Middle frontal gyrus (tissue), 1 donor: ENCODE measurements at regions not wholly inside any gene's neighbourhood (a gene's known extent, or its start where the extent isn't known, plus 50 kb on each side); places are given as distances from the start of the nearest gene placed in this dataset.
"Not testable (repeated sequence)": the region's sequence is repeated elsewhere in the genome, so short reads cannot be mapped to it uniquely, and the experiment has no call there.

Experiments used
- DNase-seq: peaks from one replicate; pipeline ENCODE4 v3.0.0-alpha.2; 2015; ENCODE audit warnings: low spot score; ENCODE audit errors: extremely low spot score

- no peak for DNase-seq
Observed at GRCh38 chr12:111249018-111249370, 119.9 kb downstream of the PHETA1 start.

DNA sequence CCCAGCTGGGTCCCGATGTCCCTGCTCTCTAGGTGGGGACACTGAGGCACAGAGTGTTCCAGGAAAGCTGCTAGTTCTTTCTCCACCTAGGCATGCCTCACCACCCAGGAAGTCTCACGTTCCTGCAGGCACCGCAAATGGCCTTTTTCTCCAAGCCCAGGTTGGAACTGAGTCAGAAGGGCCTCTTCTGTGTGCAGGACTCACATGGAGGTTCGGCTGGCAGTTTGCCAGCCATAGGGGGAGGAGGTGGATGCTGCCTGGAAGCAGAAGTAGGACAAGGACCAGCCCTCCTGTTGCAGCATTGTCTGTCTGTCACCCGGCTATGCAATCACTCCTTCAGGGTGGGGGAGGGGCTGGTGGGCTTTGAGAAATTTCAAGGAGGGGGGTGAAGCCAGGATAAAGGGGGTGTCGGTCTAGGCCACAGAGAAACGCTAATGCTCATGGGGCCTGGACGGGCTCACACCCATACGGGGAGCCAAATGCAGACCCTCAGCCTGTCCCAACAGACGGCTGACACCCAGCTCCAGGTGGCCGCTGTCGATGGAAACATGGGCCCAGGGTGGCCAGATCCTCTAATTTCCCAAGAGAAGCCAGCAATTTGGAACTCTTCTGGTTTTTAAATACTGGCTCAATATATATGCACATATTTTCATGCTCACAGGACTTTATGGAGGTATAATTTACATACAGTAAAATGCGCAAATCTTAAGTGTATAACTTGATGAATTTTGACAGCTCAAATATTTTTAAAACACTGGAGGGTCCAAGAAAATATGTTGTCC lies 120.5 kb downstream of the PHETA1 start:
- no peak for DNase-seq

- no peak for DNase-seq
Observed at GRCh38 chr12:111247083-111247783, 121.7 kb downstream of the PHETA1 start.

GRCh38 chr12:111246477-111247011 lies 122.4 kb downstream of the PHETA1 start:
- DNase-seq: no peak

GRCh38 chr12:111245701-111246476 lies 123.0 kb downstream of the PHETA1 start:
- DNase-seq: no peak

DNA sequence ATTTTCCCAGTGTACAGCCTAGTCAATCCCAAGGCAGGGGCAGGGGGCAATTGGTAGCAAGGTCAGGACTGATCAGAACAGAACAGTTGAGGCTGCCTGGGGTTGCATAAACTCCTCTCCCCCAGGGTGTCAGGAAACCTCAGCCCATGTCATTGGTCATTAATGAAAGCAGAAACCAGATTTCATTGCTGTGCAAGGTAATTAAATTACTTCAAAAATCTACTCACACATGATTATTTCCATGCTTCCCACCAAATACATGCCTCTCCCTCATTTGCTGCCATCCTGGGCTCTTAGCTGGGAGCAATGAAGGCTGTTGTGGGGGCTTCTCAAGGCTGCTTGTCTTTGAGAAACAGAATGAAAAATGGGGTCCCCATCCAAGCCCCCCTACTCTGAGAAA lies 124.2 kb downstream of the PHETA1 start:
- DNase-seq: no peak

DNA sequence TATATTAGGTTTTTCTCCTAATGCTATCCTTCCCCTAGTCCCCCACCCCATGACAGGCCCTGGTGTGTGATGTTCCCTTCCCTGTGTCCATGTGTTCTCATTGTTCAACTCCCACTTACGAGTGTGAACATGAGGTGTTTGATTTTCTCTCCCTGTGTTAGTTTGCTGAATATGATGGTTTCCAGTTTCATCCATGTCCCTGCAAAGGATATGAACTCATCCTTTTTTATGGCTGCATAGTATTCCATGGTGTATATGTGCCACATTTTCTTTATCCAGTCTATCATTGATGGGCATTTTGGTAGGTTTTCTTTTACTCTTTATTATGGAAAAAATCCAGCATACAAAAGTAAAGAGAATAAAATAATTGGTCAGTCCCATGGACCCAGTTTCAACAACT lies 126.1 kb downstream of the PHETA1 start:
- not testable (repeated sequence) for DNase-seq

DNA sequence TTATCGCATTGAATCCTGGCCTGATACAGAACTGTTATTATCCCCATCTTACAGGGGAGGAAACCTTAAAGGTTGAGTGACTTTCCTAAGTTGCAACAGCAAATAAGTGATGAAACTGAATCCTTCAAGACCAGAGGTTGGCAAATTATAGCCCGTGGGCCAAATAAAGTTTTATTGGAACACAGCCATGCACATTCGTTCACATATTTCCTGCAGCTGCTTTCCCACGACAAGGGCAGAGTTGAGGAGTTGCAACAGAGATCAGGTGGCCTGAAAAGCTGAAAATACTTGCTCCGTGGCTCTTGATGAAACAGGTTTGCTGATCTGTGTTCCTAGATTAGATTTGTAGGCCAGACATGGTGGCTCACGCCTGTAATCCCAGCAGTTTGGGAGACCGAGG lies 126.7 kb downstream of the PHETA1 start:
- no peak for DNase-seq

GRCh38 chr12:111240374-111240773 lies 128.5 kb downstream of the PHETA1 start:
- DNase-seq: no peak

DNA sequence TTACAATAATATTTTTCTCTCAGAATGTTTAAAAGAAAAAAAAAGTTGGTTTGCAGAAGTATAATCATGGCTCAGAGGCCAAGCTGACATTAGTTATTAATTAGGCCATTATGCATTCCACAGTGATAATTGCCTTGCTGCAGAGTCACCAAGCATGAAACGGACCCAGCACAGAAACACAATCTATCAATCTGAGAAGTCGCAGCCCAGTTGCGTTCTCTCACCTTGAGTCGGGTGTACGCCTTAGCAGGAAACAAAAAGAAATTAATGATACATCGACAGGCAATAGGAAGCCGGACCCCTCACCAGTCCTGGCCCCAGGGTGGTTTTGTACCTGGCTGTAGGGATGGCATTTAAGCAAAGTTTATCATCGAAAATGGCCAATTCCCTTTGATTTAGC lies 129.7 kb downstream of the PHETA1 start:
- DNase-seq: no peak

DNA sequence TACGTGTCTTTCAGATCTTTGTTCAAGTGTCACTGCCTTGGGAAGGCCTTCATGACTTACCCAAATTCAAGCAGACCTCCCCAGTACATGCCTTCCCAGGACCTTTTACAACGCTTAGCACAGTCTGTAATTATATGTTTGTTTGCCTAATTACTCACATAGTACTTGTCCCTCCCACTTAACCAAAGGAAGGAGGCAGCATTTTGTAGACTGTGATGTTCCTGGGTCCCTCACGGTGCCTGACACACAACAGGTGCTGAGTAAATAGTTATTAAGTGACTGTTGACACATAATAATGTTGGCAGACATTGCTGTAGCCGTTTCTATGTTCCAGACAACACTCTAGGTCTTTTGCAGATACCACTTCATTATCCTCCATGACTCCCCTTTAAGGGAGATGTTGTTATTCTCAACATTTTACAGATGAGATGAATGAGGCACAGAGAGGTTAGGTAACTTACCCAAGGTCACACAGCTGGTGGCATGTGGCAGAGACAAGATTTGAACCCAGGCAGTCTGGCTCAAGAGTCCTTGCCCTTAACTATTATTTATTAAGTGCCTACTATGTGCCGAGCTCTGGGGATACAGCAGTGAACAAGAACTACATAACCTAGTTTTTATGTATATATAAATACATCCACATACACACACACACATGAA lies 130.7 kb downstream of the PHETA1 start:
- DNase-seq: no peak

DNA sequence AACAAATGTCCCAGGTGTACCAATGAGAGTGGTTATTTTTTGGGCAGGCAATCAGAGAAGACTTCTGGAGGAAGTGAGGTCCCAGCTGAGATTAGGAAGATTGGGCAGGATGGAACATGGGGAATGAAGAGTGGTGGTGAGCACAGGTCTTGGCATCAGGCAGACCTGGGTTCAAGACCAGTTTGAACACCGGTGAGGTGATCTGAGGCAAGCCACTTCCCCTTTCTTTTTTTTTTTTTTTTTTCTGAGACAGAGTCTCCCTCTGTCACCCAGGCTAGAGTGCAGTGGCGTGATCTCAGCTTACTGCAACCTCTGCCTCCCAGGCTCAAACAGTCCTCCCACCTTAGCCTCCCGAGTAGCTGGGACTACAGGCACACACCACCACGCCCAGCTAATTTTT lies 134.4 kb downstream of the PHETA1 start:
- DNase-seq: not testable (repeated sequence)

GRCh38 chr12:111233786-111234185 lies 135.1 kb downstream of the PHETA1 start:
- DNase-seq: no peak

DNA sequence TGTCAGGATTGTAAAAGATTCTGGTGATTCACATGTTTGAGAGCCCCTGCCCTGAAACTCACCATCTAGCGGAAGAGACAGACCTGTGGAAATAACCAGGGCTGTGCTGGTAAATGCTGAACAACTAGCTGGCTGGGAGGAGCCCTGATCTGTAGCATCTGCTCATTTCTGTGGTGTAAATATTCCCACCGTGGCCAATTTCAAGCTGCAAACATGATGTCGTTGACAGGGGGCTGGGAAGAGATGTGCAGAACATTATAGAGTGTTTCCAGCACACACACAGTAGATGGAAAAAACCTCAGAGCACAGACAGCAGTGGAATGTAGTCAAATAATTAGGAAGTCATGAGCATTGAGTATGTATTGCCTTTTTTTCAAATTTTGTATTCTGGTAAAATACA lies 138.2 kb downstream of the PHETA1 start:
- DNase-seq: no peak

DNA sequence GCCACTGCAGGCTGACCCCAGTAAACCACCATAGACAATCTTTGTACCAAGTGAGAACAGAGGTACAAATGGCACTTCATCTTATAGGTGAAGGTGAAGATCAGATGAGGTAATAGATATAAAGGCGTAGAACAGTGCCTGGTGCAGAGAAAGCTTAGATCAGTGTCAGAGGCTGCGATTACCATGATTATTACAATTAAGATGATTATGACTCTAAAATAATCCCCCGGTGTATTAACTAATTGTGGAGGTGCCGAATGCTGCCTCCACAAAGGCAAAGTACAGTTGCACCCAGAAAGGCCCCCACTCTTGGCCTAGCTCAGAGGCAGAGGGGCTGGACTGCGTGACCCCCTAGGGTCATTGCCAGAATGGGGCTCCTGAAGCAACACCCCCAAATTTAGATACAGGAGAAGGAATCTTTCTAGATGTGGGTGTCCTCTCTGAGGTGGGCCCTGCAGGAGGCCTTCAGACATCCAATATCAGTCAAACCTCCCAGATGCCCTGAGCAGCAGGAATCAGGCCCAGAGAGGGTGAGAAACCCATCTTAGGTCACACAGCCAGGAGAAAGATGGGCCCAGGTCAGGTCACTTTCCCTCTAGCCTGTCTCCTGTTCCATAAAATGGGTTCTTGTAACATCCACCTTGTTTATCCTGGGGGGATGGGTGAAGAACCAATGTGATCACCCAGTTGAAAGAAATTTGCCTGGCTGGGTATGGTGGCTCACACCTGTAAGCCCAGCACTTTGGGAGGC lies 139.8 kb downstream of the PHETA1 start:
- no peak for DNase-seq

DNA sequence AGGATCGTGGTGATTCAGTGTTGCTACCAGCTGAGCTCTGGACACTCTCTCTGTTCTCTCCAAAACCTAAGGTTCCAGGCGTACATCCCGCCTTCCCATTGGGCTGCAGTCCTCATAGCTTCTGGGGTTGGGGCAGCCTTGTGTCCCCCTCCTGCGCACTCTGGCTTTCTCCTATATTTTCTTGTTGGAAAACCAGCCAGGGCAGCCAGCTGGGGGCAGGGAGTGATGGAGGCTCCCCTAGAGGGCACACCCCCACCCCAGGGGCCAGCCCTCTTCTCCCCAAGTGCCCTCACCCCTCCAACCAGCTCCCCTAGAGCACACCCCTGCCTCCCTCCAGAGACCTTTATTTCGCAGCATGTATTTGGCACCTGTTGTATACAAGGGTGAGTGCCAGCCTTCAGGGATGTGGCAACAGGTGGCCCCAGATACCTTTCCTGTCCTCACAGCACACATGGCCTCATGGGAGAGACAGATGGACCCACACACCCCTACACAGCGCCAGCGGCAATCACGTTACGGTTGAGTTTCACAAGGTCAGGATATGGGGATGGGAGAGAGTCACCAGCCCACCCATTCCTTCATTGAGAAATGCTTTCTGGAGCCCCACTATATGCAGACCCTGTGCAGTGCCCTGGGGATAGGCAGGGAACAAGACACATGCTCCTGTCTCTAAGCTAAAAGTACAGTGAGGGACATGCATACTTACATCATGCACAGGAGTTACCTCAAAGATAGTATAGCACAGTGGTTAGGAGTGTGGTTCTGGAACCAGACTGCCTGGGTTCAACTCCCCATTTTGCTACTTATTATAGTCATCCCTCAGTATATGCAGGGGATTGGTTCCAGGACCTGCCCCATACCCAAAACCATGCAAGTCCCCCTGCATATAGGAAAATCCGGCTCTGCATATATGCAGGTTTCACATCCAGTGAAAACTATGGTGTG lies 141.1 kb downstream of the PHETA1 start:
- DNase-seq: no peak

- no peak for DNase-seq
Observed at GRCh38 chr12:111226680-111227079, 142.2 kb downstream of the PHETA1 start.

- no peak for DNase-seq
Observed at GRCh38 chr12:111225307-111225706, 143.6 kb downstream of the PHETA1 start.

DNA sequence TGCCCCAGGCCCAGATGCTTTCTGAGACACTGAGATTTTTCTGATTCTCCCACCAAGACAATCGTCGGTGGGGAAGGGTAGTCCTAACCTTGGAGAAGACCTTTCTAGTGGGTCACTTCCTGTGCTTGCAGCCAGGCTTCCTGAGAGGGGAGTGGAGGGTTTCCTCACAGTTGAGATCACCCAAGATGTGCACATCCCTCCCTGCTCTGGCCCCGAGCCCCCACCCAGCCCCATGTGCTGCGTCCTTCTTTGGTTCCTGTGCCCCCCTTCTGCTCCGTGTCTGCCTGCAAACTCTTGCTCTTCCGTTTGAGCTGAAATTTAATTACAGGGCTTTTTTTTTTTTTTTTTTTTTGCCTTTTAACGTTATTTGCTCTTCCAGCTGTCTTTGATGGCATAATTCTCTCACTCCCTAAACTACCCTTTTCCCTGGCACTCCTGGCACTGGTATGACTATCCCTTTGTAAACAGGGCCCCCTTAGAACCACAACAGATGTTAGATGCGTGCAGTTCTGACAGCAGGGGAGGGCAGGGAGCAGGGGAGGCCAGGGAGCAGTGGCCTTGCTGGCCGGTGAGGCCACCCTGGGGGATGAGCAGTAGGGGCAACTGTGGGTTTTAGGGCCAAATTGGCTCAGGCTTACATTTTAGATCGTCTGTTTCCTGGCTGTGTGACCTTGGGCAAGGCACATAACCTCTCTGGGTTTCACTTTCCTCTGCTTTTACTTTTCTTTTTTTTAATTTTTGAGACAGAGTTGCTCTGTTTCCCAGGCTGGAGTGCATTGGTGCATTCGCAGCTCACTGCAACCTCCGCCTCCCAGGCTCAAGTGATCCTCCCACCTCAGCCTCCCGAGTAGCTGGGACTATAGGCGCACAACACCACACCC lies 144.5 kb downstream of the PHETA1 start:
- DNase-seq: no peak
